Ectodermal cell (in vitro differentiated cells): ENCODE measurements at regions not wholly inside any gene's neighbourhood (a gene's known extent, or its start where the extent isn't known, plus 50 kb on each side); places are given as distances from the start of the nearest gene placed in this dataset.

Experiments
- H3K27ac ChIP-seq: 2 replicates; pipeline ENCODE4 v1.7.0; 2013; ENCODE audit warnings: mild to moderate bottlenecking, low read depth, low read length; ENCODE audit not compliant: insufficient read depth, poor library complexity, severe bottlenecking
- H3K27me3 ChIP-seq: 2 replicates; pipeline ENCODE4 v1.7.0; 2013; ENCODE audit warnings: mild to moderate bottlenecking, low read length; ENCODE audit not compliant: insufficient read depth, control insufficient read depth, poor library complexity, severe bottlenecking
- H3K36me3 ChIP-seq: one replicate; pipeline ENCODE4 v1.7.0; 2013; ENCODE audit warnings: low read length; ENCODE audit not compliant: control insufficient read depth, insufficient read depth
- H3K4me1 ChIP-seq: one replicate; pipeline ENCODE4 v1.7.0; 2013; ENCODE audit warnings: low read length; ENCODE audit not compliant: control insufficient read depth, insufficient read depth
- H3K4me3 ChIP-seq: 2 replicates; pipeline ENCODE4 v1.7.0; 2013; ENCODE audit warnings: low read depth, low read length, control low read depth; ENCODE audit not compliant: insufficient read depth
- H3K9me3 ChIP-seq: 2 replicates; pipeline ENCODE4 v1.7.0; 2013; ENCODE audit warnings: mild to moderate bottlenecking, low read length, moderate library complexity; ENCODE audit not compliant: control insufficient read depth
- WGBS, 2 experiments: methylation state at CpG; one replicate each; pipeline ENCODE4 v1.1.7; 2013; ENCODE audit warnings: missing lambda C conversion rate in 2 of 2; 5-methylcytosine and 5-hydroxymethylcytosine counted together

DNA sequence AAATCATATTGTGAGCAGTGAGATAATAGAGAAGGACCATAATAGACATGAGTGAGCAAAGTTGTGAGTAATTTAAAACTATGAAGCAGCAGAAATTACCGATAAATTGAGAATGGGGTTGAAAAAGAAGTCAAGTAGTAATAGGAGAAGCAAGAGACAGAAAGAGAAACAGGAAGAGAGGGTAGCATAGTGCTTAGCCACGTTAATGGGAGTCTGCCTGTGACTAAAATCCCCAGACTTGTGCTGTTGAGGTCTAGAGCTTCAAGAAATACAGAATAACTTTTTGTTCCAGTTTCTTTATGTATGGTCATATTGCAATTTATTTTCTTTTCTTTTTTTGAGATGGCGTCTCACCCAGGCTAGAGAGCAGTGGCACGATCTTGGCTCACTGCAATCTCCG lies 368.7 kb downstream of the METTL15 start:
- 95 to 98% methylated on average over 5 of the region's 5 CpGs for WGBS, 2 experiments
- Histone ChIP-seq H3K27me3 (no peaks in the 10 kb centered on the region), H3K4me1 (no peaks in the 10 kb centered on the region), H3K27ac (no peak overlapping the region), H3K36me3 (no peaks in the 10 kb centered on the region), H3K9me3 (no peaks in the 10 kb centered on the region), H3K4me3 (no peak overlapping the region)

DNA sequence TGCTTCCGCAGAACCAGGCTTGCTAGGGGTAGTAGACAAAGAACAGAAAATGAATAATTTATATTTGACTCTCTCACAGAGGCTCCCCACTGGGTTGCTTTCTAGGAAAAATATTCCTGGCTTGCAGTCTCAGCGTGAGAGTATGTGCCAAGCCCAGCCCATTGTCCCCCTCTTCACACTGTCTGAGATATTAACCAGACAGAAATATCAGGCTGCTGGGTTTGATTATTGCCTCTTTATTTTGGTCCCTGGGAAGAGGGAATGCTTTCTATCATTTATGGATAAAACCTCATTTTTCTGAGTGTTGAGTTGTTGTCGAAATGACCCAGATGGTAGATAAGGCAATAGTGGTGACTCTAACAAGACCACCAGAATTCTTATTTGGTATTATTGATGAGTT lies 367.9 kb downstream of the METTL15 start:
- H3K27ac ChIP-seq: no peak overlapping the region
- H3K9me3 ChIP-seq: no peaks in the 10 kb centered on the region
- WGBS, 2 experiments: 38 to 58% methylated on average over 3 of the region's 3 CpGs
- H3K36me3 ChIP-seq: no peaks in the 10 kb centered on the region
- no peaks in the 10 kb centered on the region for H3K27me3 ChIP-seq
- H3K4me3 ChIP-seq: no peak overlapping the region
- H3K4me1 ChIP-seq: no peaks in the 10 kb centered on the region

DNA sequence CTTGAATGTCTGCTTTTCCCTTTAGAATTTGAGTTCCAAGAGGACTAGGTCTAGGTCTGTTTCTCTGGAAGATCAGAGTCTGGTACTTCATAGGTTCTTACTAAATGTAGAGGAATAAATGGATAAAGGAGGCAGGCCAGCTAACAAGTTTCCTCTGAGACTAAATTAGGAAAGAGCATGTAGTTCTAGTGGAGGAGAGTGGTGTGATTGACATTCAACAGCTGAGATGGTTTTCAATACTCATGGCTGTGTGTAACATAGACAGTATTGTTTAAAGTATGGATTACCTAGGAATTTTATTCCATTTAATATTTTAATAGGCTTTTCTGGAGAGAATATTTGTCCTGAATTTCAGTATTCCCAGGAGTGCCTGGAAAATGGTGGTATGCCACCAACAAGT lies 364.7 kb downstream of the METTL15 start:
- no peak overlapping the region for H3K4me3 ChIP-seq

DNA sequence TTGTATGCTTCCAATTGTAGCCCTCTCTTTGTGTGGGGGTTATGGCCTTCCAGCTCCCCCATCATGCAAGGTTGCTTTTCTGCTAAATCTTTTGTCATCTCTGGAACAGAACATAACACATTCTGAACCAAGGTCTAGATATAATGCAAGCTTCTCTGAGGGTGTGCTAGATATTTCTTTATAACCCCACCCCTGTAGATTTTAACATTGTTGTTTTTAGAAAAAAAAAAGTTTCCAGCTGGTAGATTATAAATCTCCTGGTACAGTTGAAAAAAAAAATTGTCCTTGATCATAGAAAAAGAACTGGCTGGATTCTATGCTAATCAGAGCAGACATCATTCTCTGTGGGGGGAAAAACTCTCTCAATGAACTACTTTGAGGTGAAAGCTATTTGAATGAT lies 363.3 kb downstream of the METTL15 start:
- H3K4me1 ChIP-seq: peaks cover 5% of the 10 kb centered on the region
- no peaks in the 10 kb centered on the region for H3K9me3 ChIP-seq
- no peak overlapping the region for H3K4me3 ChIP-seq
- no peaks in the 10 kb centered on the region for H3K36me3 ChIP-seq
- H3K27ac ChIP-seq: no peak overlapping the region
- no peaks in the 10 kb centered on the region for H3K27me3 ChIP-seq

More for the DNA sequence above, 364.7 kb downstream of the METTL15 start:
- Histone ChIP-seq H3K27me3 (no peaks in the 10 kb centered on the region), H3K36me3 (no peaks in the 10 kb centered on the region), H3K27ac (no peak overlapping the region), H3K9me3 (no peaks in the 10 kb centered on the region), H3K4me1 (no peaks in the 10 kb centered on the region)

DNA sequence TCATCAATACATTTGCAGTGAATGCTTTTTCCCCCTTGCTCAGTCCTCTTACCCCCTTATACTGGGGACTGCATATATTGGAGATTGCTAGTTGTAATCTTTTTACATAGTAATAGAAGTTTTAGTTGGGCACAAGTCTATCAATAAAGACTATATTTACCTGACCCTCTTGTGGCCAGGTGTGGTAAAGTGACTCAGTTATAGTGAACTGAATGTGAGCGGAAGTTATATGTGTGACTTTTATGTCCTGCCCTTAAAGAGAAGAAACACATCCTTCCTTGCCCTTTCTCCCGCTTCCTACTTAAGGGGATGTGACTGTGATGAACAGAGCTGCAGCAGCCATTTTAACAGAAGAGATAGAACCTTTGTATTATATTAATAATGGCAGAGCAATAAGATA lies 362.0 kb downstream of the METTL15 start:
- no peaks in the 10 kb centered on the region for H3K9me3 ChIP-seq
- H3K27me3 ChIP-seq: no peaks in the 10 kb centered on the region
- peaks cover 5% of the 10 kb centered on the region for H3K4me1 ChIP-seq
- no peaks in the 10 kb centered on the region for H3K36me3 ChIP-seq
- WGBS, 2 experiments: 96 to 100% methylated on average over 1 to 2 of the region's 2 CpGs
- H3K27ac ChIP-seq: no peak overlapping the region
- H3K4me3 ChIP-seq: no peak overlapping the region

DNA sequence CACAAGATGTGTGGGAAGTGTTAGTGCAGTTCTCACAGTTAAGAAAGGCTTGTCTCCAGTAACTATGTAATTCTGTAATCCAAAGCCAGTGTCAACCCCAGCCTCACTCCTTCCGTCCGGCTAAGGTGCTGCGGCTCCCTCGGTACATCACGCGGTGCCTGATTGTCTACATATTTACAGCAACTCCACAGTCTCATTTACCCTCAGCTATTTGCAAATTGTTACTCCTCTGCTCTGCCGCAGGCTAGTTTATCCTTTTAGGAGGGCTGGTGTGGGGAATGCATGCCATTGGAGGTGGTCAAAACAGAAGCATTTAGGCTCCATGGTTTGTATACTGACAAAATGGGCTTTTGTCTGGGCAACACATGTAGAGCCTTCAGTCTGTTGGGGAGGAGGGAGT lies 358.3 kb downstream of the METTL15 start:
- H3K27ac ChIP-seq: no peak overlapping the region
- H3K27me3 ChIP-seq: no peaks in the 10 kb centered on the region
- 94 to 98% methylated on average over 7 of the region's 7 CpGs for WGBS, 2 experiments
- H3K9me3 ChIP-seq: no peaks in the 10 kb centered on the region
- peaks cover 5% of the 10 kb centered on the region for H3K4me1 ChIP-seq
- H3K36me3 ChIP-seq: no peaks in the 10 kb centered on the region
- H3K4me3 ChIP-seq: no peak overlapping the region

DNA sequence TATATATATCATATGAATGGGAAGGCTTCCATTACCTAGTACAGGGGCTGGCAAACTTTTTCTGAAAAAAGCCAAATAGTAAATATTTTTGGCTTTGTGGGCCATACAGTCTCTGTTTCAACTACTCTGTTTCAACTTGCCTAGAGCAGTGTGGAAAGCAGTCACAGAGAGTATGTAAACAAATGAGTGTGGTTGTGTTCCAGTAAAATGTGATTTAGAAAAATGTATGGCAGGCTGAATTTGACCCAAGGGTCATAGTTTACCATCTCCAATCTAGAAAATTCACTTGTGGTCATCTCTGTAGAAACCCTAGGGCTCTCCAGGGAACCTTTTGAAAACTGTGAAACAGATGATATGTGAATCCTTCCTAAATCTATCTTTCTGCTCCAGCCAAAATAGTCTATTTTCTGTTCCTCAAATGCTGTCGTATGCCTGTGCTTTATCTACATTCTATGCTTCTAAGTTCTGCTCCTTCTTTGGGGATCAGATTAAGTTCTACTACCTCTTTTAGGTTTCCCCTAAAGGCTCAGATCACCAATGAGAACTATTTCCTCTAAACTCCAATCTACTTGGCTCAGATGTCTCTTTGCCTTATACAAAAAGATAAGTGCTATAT lies 356.2 kb downstream of the METTL15 start:
- no peaks in the 10 kb centered on the region for H3K36me3 ChIP-seq
- H3K27ac ChIP-seq: no peak overlapping the region
- no peak overlapping the region for H3K4me3 ChIP-seq
- H3K27me3 ChIP-seq: no peaks in the 10 kb centered on the region
- WGBS, 2 experiments: 61 to 68% methylated on average over 1 of the region's 1 CpG
- H3K4me1 ChIP-seq: peaks cover 5% of the 10 kb centered on the region
- H3K9me3 ChIP-seq: no peaks in the 10 kb centered on the region

DNA sequence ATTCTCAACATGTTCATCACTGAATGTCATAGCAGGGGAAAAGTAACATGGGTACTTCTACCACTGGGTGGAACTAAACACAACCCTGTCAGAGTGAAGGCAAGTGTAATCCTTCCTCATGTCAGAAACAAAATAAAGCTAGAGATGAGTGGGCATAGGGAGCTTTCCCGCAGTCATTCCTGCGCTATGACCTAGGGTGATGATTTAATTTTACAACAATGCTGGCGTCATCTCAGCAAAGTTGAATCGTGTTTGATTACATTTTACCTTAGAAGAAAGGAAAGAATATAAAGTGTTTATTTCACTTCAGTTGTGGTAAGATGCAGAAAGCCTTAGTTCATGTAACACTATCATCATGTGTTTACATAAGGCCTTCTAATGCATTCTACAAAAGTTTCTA lies 355.6 kb downstream of the METTL15 start:
- 95 to 96% methylated on average over 4 of the region's 4 CpGs for WGBS, 2 experiments
- no peaks in the 10 kb centered on the region for H3K27me3 ChIP-seq
- H3K4me3 ChIP-seq: no peak overlapping the region
- H3K4me1 ChIP-seq: peaks cover 5% of the 10 kb centered on the region
- no peaks in the 10 kb centered on the region for H3K9me3 ChIP-seq
- no peaks in the 10 kb centered on the region for H3K36me3 ChIP-seq
- no peak overlapping the region for H3K27ac ChIP-seq

DNA sequence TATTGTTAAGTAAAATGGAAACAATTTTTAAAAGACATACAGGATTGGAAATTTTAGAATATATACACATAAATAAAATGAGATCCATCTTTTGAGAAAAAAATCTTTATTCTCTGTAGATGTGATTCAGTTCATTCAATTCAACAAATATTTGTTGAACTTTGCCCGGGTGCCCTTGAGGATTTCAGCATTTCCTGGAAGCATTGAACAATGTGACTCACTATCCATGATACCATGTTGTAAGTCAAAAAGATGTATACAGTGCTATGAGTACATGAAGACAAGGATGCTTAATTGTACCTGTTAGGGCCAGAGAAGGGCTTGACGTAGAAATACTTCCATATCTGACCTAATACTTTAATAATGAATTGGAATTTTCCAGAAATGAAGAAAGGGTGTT lies 353.7 kb downstream of the METTL15 start:
- no peaks in the 10 kb centered on the region for H3K9me3 ChIP-seq
- WGBS, 2 experiments: 87 to 93% methylated on average over 2 of the region's 2 CpGs
- H3K27ac ChIP-seq: no peak overlapping the region
- H3K4me1 ChIP-seq: no peaks in the 10 kb centered on the region
- H3K36me3 ChIP-seq: no peaks in the 10 kb centered on the region
- H3K27me3 ChIP-seq: no peaks in the 10 kb centered on the region
- no peak overlapping the region for H3K4me3 ChIP-seq

DNA sequence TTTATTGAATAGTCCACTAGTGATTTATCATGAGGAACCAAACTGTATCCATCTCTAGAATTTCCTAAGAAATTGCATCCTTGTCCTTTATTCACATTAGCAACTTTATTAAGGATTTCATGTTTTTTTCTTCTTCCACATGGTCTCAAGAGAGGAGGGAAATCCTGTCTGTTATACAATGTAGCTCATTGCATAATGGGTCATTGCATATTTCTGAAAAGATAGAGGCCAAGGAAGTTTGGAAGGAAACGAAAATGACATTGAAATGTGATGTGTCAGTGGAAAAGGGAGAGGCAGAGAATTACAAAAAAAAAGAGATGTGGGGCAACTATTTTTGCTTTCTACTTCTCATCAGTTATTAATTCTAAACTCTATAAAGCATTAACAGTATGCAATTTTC lies 353.1 kb downstream of the METTL15 start:
- H3K9me3 ChIP-seq: no peaks in the 10 kb centered on the region
- H3K27ac ChIP-seq: no peak overlapping the region
- H3K4me3 ChIP-seq: no peak overlapping the region
- no peaks in the 10 kb centered on the region for H3K27me3 ChIP-seq
- WGBS, 2 experiments: 86 to 100% methylated on average over 1 of the region's 1 CpG
- no peaks in the 10 kb centered on the region for H3K36me3 ChIP-seq
- no peaks in the 10 kb centered on the region for H3K4me1 ChIP-seq

DNA sequence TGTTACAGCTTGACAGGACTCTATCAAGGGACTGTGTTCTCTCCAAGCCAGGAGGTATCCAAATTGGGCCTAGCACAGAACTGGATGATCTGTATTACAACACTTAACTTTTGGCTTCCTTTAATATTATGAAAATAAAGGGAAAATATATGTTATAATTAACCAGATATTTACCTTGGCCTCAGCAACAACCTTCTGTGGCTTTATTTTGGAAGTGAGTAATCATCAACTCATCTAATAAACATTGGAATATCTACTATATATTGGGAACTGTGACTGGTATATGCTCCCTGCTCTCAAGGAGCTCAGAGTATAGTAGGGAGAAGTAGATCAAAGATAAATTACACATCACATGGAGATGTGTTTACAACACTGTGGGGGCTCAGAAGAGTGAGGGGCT lies 352.2 kb downstream of the METTL15 start:
- Histone ChIP-seq H3K27me3 (no peaks in the 10 kb centered on the region), H3K9me3 (no peaks in the 10 kb centered on the region), H3K4me3 (no peak overlapping the region), H3K4me1 (no peaks in the 10 kb centered on the region), H3K27ac (no peak overlapping the region), H3K36me3 (no peaks in the 10 kb centered on the region)
